ENCODE measurements at regions not wholly inside any gene's neighbourhood (a gene's known extent, or its start where the extent isn't known, plus 50 kb on each side); places are given as distances from the start of the nearest gene placed in this dataset.

GRCh38 chr10:123529146-123529760 lies 136.9 kb upstream of the GPR26 start:
- DNase-seq (ENCODE audit: low read depth) = no peak

- no peak for DNase-seq (ENCODE audit: low read depth)
Measured at GRCh38 chr10:123530166-123530870, 135.8 kb upstream of the GPR26 start.

GRCh38 chr10:123535386-123535785 lies 130.8 kb upstream of the GPR26 start:
- no peak for DNase-seq (ENCODE audit: low read depth)

- no peak for DNase-seq (ENCODE audit: low read depth)
Measured at GRCh38 chr10:123536176-123536845, 129.8 kb upstream of the GPR26 start.

- DNase-seq (ENCODE audit: low read depth) = no peak
Measured at GRCh38 chr10:123537188-123537961, 128.8 kb upstream of the GPR26 start.

GRCh38 chr10:123538401-123539320 lies 127.5 kb upstream of the GPR26 start:
- DNase-seq (ENCODE audit: low read depth) = no peak

- no peak for DNase-seq (ENCODE audit: low read depth)
Measured at GRCh38 chr10:123544986-123545385, 121.2 kb upstream of the GPR26 start.

- DNase-seq (ENCODE audit: low read depth) = no peak
Measured at GRCh38 chr10:123548770-123549169, 117.4 kb upstream of the GPR26 start.

GRCh38 chr10:123549761-123550454 lies 116.2 kb upstream of the GPR26 start:
- no peak for DNase-seq (ENCODE audit: low read depth)

GRCh38 chr10:123550675-123551096 lies 115.5 kb upstream of the GPR26 start:
- DNase-seq (ENCODE audit: low read depth) = no peak

- DNase-seq (ENCODE audit: low read depth) = no peak
Measured at GRCh38 chr10:123551259-123551658, 114.9 kb upstream of the GPR26 start.

GRCh38 chr10:123552760-123553554 lies 113.2 kb upstream of the GPR26 start:
- DNase-seq (ENCODE audit: low read depth) = no peak

GRCh38 chr10:123553810-123554430 lies 112.2 kb upstream of the GPR26 start:
- no peak for DNase-seq (ENCODE audit: low read depth)

GRCh38 chr10:123554656-123555055 lies 111.5 kb upstream of the GPR26 start:
- DNase-seq (ENCODE audit: low read depth) = no peak

GRCh38 chr10:123555616-123556015 lies 110.5 kb upstream of the GPR26 start:
- no peak for DNase-seq (ENCODE audit: low read depth)

GRCh38 chr10:123556049-123556448 lies 110.1 kb upstream of the GPR26 start:
- DNase-seq (ENCODE audit: low read depth) = no peak

GRCh38 chr10:123556736-123557135 lies 109.4 kb upstream of the GPR26 start:
- DNase-seq (ENCODE audit: low read depth) = no peak

- DNase-seq (ENCODE audit: low read depth) = no peak
Measured at GRCh38 chr10:123557366-123558108, 108.6 kb upstream of the GPR26 start.

GRCh38 chr10:123558651-123559050 lies 107.5 kb upstream of the GPR26 start:
- no peak for DNase-seq (ENCODE audit: low read depth)
